ENCODE measurements at regions not wholly inside any gene's neighbourhood (a gene's known extent, or its start where the extent isn't known, plus 50 kb on each side); places are given as distances from the start of the nearest gene placed in this dataset.

DNA sequence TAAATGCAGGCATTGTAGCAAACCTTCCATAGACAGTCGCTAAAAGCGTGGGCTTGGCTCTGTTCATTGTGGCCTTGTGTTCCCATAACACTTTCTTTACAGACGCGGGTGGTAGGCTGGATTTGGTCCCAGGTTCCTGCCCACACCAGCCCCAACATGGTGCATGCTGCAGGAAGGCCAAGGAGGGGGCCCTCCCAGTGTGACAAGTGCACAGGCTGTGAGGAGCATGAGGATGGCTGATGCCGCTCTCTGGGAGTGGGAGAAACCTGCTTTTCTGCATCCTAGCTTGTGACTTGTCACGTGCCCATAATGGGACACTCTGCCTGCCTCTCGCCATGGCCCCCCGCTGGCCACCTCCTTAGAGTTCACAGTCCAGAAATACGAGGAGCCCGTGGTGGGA lies 161.8 kb upstream of the B3GAT1 start:
- TF ChIP-seq, protein P1, sequence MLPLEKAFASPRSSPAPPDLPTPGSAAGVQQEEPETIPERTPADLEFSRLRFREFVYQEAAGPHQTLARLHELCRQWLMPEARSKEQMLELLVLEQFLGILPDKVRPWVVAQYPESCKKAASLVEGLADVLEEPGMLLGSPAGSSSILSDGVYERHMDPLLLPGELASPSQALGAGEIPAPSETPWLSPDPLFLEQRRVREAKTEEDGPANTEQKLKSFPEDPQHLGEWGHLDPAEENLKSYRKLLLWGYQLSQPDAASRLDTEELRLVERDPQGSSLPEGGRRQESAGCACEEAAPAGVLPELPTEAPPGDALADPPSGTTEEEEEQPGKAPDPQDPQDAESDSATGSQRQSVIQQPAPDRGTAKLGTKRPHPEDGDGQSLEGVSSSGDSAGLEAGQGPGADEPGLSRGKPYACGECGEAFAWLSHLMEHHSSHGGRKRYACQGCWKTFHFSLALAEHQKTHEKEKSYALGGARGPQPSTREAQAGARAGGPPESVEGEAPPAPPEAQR (CRISPR knock-in tag; IDR thresholded peaks at IDR 0.05), result no peak
- TF ChIP-seq CTCF (IDR thresholded peaks at IDR 0.05) (no peak), ATF2 (CRISPR knock-in tag; IDR thresholded peaks at IDR 0.05; ENCODE audit: borderline replicate concordance, low read depth) (no peak), ELF4 (CRISPR knock-in tag; IDR thresholded peaks at IDR 0.05; ENCODE audit: low read depth) (no peak), SP1 (CRISPR knock-in tag; conservative IDR thresholded peaks at IDR 0.05) (no peak), STAT6 (CRISPR knock-in tag; conservative IDR thresholded peaks at IDR 0.05; ENCODE audit: low read depth) (no peak), IRF2 (CRISPR knock-in tag; IDR thresholded peaks at IDR 0.05; ENCODE audit: borderline replicate concordance, low read depth) (no peak), TCF7 (CRISPR knock-in tag; IDR thresholded peaks at IDR 0.05; ENCODE audit: low read depth) (no peak), FOXJ3 (CRISPR knock-in tag; IDR thresholded peaks at IDR 0.05; ENCODE audit: borderline replicate concordance) (no peak), ZNF263 (CRISPR knock-in tag; IDR thresholded peaks at IDR 0.05; ENCODE audit: low read depth) (no peak), TEAD1 (CRISPR knock-in tag; IDR thresholded peaks at IDR 0.05) (no peak), AFF4 (CRISPR knock-in tag; IDR thresholded peaks at IDR 0.05; ENCODE audit: borderline replicate concordance) (no peak)

Measured in WTC11 (cell line).